Astrocyte (in vitro differentiated cells and primary cell): ENCODE measurements at regions not wholly inside any gene's neighbourhood (a gene's known extent, or its start where the extent isn't known, plus 50 kb on each side); places are given as distances from the start of the nearest gene placed in this dataset.

ENCODE experiments used
- EZH2 ChIP-seq: IDR thresholded peaks from 2 replicates; pipeline ENCODE4 v1.6.1; 2012; ENCODE audit warnings: mild to moderate bottlenecking, low read length, inconsistent platforms; ENCODE audit not compliant: insufficient read depth
- TF ChIP-seq, protein P1 (sequence below): IDR thresholded peaks from 2 replicates; pipeline ENCODE4 v1.5.1; 2011; ENCODE audit warnings: low read depth, mild to moderate bottlenecking, inconsistent platforms, low read length, moderate library complexity; ENCODE audit not compliant: insufficient read depth

DNA sequence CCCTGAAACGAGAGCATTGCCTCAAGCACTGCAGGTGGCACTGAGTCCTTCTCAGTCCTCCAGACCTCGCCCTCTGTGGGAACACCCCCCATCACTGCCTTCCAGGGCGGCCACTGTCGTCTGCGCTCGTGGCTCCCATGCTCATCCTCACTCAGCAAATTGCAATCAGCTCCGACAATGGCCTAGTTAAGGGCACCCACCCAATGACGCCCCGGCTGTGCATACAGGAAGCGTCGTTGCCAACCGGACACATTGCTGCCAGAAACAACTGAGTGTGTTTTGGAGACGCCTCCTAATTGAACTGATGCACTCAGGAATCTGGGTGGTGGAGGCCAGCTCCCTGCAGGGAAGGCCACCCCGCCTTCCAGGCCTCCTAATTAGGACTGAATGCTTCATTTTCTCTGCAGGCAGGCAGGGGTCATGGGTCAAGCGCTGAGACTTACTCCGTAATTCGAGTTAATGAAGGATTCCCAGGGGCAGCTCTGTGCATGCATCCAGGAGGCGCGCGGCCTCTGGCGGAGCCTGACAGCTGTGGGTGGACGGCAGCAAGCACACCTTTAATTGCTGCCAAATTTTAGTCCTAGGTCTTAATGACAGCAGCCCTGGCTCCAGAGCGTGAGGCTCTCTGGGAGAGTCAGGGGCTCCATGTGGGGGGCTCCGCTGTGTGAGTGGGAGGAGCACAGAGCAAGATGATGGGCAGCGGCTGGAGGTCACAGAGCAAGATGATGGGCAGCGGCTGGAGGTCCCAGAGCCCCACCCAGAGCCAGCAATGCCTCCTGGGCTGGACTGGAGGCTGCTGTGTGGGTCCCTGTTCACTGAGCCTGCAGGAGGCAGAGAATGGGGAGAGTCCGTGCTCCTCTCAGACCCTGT, 199.0 kb downstream of the BRD1 start:
- TF ChIP-seq, protein P1, sequence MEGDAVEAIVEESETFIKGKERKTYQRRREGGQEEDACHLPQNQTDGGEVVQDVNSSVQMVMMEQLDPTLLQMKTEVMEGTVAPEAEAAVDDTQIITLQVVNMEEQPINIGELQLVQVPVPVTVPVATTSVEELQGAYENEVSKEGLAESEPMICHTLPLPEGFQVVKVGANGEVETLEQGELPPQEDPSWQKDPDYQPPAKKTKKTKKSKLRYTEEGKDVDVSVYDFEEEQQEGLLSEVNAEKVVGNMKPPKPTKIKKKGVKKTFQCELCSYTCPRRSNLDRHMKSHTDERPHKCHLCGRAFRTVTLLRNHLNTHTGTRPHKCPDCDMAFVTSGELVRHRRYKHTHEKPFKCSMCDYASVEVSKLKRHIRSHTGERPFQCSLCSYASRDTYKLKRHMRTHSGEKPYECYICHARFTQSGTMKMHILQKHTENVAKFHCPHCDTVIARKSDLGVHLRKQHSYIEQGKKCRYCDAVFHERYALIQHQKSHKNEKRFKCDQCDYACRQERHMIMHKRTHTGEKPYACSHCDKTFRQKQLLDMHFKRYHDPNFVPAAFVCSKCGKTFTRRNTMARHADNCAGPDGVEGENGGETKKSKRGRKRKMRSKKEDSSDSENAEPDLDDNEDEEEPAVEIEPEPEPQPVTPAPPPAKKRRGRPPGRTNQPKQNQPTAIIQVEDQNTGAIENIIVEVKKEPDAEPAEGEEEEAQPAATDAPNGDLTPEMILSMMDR: no peak
- TF ChIP-seq EZH2: no peak
